B cell (primary cell): ENCODE measurements at regions not wholly inside any gene's neighbourhood (a gene's known extent, or its start where the extent isn't known, plus 50 kb on each side); places are given as distances from the start of the nearest gene placed in this dataset.

Source experiments
- ATAC-seq: fragments of 200-7000 bp; cut with Tn5 transposase; one replicate; pipeline ENCODE4 v1.10.0; 2021; ENCODE audit warnings: low read depth, mild to moderate bottlenecking, moderate number of reproducible peaks, moderate library complexity
- CTCF ChIA-PET: fragments of 350-600 bp; sonication (Branson Sonifier 250); formaldehyde crosslinking; loops from one replicate; lab custom pipeline; 2021; ENCODE audit warnings: antibody characterized with exemption, inconsistent platforms; lab: Charles Lee
- POLR2A ChIA-PET: fragments of 350-600 bp; sonication (Branson Sonifier 250); formaldehyde crosslinking; loops from one replicate; lab custom pipeline; 2021; ENCODE audit warnings: antibody characterized with exemption; lab: Charles Lee
- DNase-seq: peaks from one replicate; pipeline ENCODE4 v3.0.0; 2013
- H2AFZ ChIP-seq: 2 replicates; pipeline ENCODE4 v1.6.1; 2012; ENCODE audit warnings: mild to moderate bottlenecking, low read depth, low read length; ENCODE audit not compliant: insufficient read depth, poor library complexity, severe bottlenecking
- H3K27ac ChIP-seq, 2 donors: 1 replicate in 1 of 2; 2 replicates in 1 of 2; pipeline ENCODE4 v1.5.1; 2012 to 2013; ENCODE audit warnings: low read length in 2 of 2, mild to moderate bottlenecking in 2 of 2, moderate library complexity in 1 of 2
- H3K27me3 ChIP-seq, 4 experiments: fragments of 200-600 bp in 1 of 4; sonication (generic) in 1 of 4; replicated peaks in 1 of 4; 1 replicate in 2 of 4; 2 replicates in 2 of 4; pipeline versions ENCODE4 v1.6.1 to v1.7.0; 2013 to 2016; ENCODE audit warnings: low read length in 3 of 4, mild to moderate bottlenecking in 2 of 4, mixed read lengths in 1 of 4, moderate library complexity in 1 of 4; ENCODE audit not compliant: insufficient read depth in 4 of 4, control insufficient read depth in 3 of 4; ENCODE audit errors: control extremely low read depth in 1 of 4
- H3K36me3 ChIP-seq, 2 experiments: replicated peaks in 1 of 2; 1 replicate in 1 of 2; 2 replicates in 1 of 2; pipeline versions ENCODE4 v1.6.1 to v1.7.1; 2013; ENCODE audit warnings: low read length in 1 of 2; ENCODE audit not compliant: insufficient read depth in 2 of 2, control insufficient read depth in 1 of 2; ENCODE audit errors: control extremely low read depth in 1 of 2, extremely low read depth in 1 of 2
- H3K4me1 ChIP-seq, 2 donors: fragments of 200-600 bp in 1 of 2; sonication (generic) in 1 of 2; 1 replicate in 1 of 2; 2 replicates in 1 of 2; pipeline versions ENCODE4 v1.5.1 to v1.6.1; 2013 to 2017; ENCODE audit warnings: low read length in 2 of 2; ENCODE audit not compliant: control insufficient read depth in 2 of 2, insufficient read depth in 2 of 2
- H3K4me2 ChIP-seq: replicated peaks from 2 replicates; pipeline ENCODE3; 2012; ENCODE audit warnings: mild to moderate bottlenecking, low read depth, low read length; ENCODE audit not compliant: poor library complexity, severe bottlenecking
- H3K4me3 ChIP-seq, 5 experiments: fragments of 200-600 bp in 1 of 5; sonication (generic) in 1 of 5; 1 replicate in 3 of 5; 2 replicates in 2 of 5; pipeline versions ENCODE4 v1.5.1 to v1.7.0; 2011 to 2016; ENCODE audit warnings: low read length in 4 of 5, mild to moderate bottlenecking in 4 of 5, low read depth in 2 of 5, control low read depth in 1 of 5, moderate library complexity in 1 of 5; ENCODE audit not compliant: insufficient read depth in 1 of 5; ENCODE audit errors: control extremely low read depth in 1 of 5, extremely low read depth in 1 of 5
- H3K79me2 ChIP-seq: fragments of 200-600 bp; sonication (generic); one replicate; pipeline ENCODE4 v1.6.0; 2016; ENCODE audit warnings: low read length; ENCODE audit not compliant: control insufficient read depth, insufficient read depth
- H3K9ac ChIP-seq: fragments of 200-600 bp; sonication (generic); 2 replicates; pipeline ENCODE4 v1.6.1; 2017; ENCODE audit warnings: mild to moderate bottlenecking, low read length, moderate library complexity
- H3K9me3 ChIP-seq, 3 donors: one replicate each; pipeline versions ENCODE4 v1.6.1 to v1.7.1; 2013; ENCODE audit warnings: low read length in 2 of 3; ENCODE audit not compliant: control insufficient read depth in 2 of 3, insufficient read depth in 1 of 3; ENCODE audit errors: control extremely low read depth in 1 of 3
- H4K20me1 ChIP-seq: 2 replicates; pipeline ENCODE4 v1.6.0; 2012; ENCODE audit warnings: mild to moderate bottlenecking, low read length; ENCODE audit not compliant: insufficient read depth, control insufficient read depth, poor library complexity, severe bottlenecking
- H3K27ac Mint-ChIP-seq: one replicate; pipeline ENCODE4 v1.8.0; 2021; ENCODE audit warnings: mixed read lengths
- H3K27me3 Mint-ChIP-seq: one replicate; pipeline ENCODE4 v1.8.0; 2021; ENCODE audit warnings: mixed read lengths
- H3K4me1 Mint-ChIP-seq: one replicate; pipeline ENCODE4 v1.8.0; 2021; ENCODE audit warnings: mixed read lengths
- H3K4me3 Mint-ChIP-seq: one replicate; pipeline ENCODE4 v1.8.0; 2021; ENCODE audit warnings: mixed read lengths
- H3K9me3 Mint-ChIP-seq: one replicate; pipeline ENCODE4 v1.8.0; 2022; ENCODE audit warnings: mixed read lengths; ENCODE audit not compliant: insufficient read depth
- CTCF ChIP-seq: fragments of 200-600 bp; IDR thresholded peaks from one replicate; pipeline ENCODE4 v1.8.0; 2022; ENCODE audit warnings: antibody characterized with exemption, mild to moderate bottlenecking
- EZH2 ChIP-seq: IDR thresholded peaks from 2 replicates; pipeline ENCODE4 v1.6.1; 2012; ENCODE audit warnings: borderline replicate concordance, low read depth, mild to moderate bottlenecking, moderate library complexity, low read length; ENCODE audit not compliant: insufficient read depth, poor library complexity, severe bottlenecking
- WGBS: methylation state at CpG from one replicate; pipeline ENCODE4 v1.1.5; 2013; ENCODE audit warnings: missing lambda C conversion rate; ENCODE audit not compliant: insufficient coverage; 5-methylcytosine and 5-hydroxymethylcytosine counted together
- intact Hi-C: fragments of 100-400 bp; cut with micrococcal nuclease; formaldehyde crosslinking; loops from one replicate; pipeline ENCODE4 v1.10.0; 2022

- H3K9me3 Mint-ChIP-seq, result no peaks in the 10 kb centered on the region
- POLR2A ChIA-PET, result no interaction called here
- intact Hi-C loops, result no loop called here
These were observed 72.7 kb upstream of the CTAGE1 start for GRCh38 chr18:22490429-22490846.

GRCh38 chr18:22493255-22493654 lies 75.5 kb upstream of the CTAGE1 start:
- Histone ChIP-seq H3K4me2 (no peak overlapping the region), H2AFZ (no peak overlapping the region), H3K9me3 (peaks cover 0 to 2% (median 1%) of the 10 kb centered on the region in 3 donors), H3K4me3 (no peak overlapping the region), H3K4me1 (no peaks in the 10 kb centered on the region), H4K20me1 (no peaks in the 10 kb centered on the region), H3K27ac (no peak overlapping the region), H3K9ac (no peak overlapping the region), H3K36me3 (no peaks in the 10 kb centered on the region), H3K27me3 (no peaks in the 10 kb centered on the region), H3K79me2 (no peaks in the 10 kb centered on the region)
- intact Hi-C loops, result no loop called here
- ChIA-PET CTCF (no interaction called here), POLR2A (no interaction called here)
- TF ChIP-seq CTCF (no peak), EZH2 (no peak)
- no peak overlapping the region for H3K27ac Mint-ChIP-seq
- peaks cover 7% of the 10 kb centered on the region for H3K9me3 Mint-ChIP-seq
- no peak overlapping the region for H3K4me3 Mint-ChIP-seq
- peaks cover 5% of the 10 kb centered on the region for H3K27me3 Mint-ChIP-seq
- H3K4me1 Mint-ChIP-seq, result no peaks in the 10 kb centered on the region
- DNase-seq (no peak), ATAC-seq (no peak)

More at GRCh38 chr18:22490429-22490846, 72.7 kb upstream of the CTAGE1 start:
- Mint-ChIP-seq H3K4me3 (no peak overlapping the region), H3K4me1 (no peaks in the 10 kb centered on the region), H3K27ac (no peak overlapping the region), H3K27me3 (no peaks in the 10 kb centered on the region)
- H4K20me1 ChIP-seq, result no peaks in the 10 kb centered on the region
- no peaks in the 10 kb centered on the region for H3K36me3 ChIP-seq
- ATAC-seq (no peak), DNase-seq (no peak)
- H3K4me2 ChIP-seq, result no peak overlapping the region
- no peaks in the 10 kb centered on the region for H3K27me3 ChIP-seq
- no peak overlapping the region for H3K9ac ChIP-seq
- H3K4me3 ChIP-seq, result no peak overlapping the region
- H3K4me1 ChIP-seq, result no peaks in the 10 kb centered on the region
- no peak overlapping the region for H3K27ac ChIP-seq
- TF ChIP-seq EZH2 (no peak), CTCF (no peak)
- H3K79me2 ChIP-seq, result no peaks in the 10 kb centered on the region
- H3K9me3 ChIP-seq, result peaks cover 0 to 2% (median 1%) of the 10 kb centered on the region in 3 donors
- CTCF ChIA-PET, result no interaction called here
- H2AFZ ChIP-seq, result no peak overlapping the region
- WGBS, result no CpG with 5 or more reads among the region's 4 CpGs
